MM.1S (cell line): ENCODE measurements at regions not wholly inside any gene's neighbourhood (a gene's known extent, or its start where the extent isn't known, plus 50 kb on each side); places are given as distances from the start of the nearest gene placed in this dataset.

Source experiments
- CTCF ChIP-seq: fragments of 300-600 bp; sonication (generic); IDR thresholded peaks from 2 replicates; pipeline ENCODE4 v1.5.1; 2016; ENCODE audit warnings: antibody characterized with exemption, low read length, mixed read lengths
- EZH2 ChIP-seq: fragments of 300-600 bp; sonication (generic); optimal IDR thresholded peaks from 2 replicates; pipeline ENCODE3; 2017; ENCODE audit warnings: low read depth, mild to moderate bottlenecking, antibody characterized with exemption, low read length, mixed read lengths

GRCh38 chr9:8101607-8102006, 302.0 kb upstream of the DMAC1 start:
- TF ChIP-seq CTCF: no peak
- TF ChIP-seq EZH2: no peak
